COLO829 (cell line): ENCODE measurements at regions not wholly inside any gene's neighbourhood (a gene's known extent, or its start where the extent isn't known, plus 50 kb on each side); places are given as distances from the start of the nearest gene placed in this dataset.
"Not testable (repeated sequence)": the region's sequence is repeated elsewhere in the genome, so short reads cannot be mapped to it uniquely, and the experiment has no call there.

Experiments
- DNase-seq: peaks from one replicate; pipeline ENCODE4 v3.0.0; 2012; ENCODE audit warnings: low spot score

GRCh38 chr21:15616864-15617574 is 112.8 kb upstream of the USP25 start:
- no peak for DNase-seq

GRCh38 chr21:15617964-15618363 is 111.8 kb upstream of the USP25 start:
- DNase-seq = peak; percentile 27

- DNase-seq = no peak
Observed at GRCh38 chr21:15620892-15621291, 108.9 kb upstream of the USP25 start.

- DNase-seq = no peak
Observed at GRCh38 chr21:15624646-15625045, 105.1 kb upstream of the USP25 start.

GRCh38 chr21:15625363-15625762 is 104.4 kb upstream of the USP25 start:
- no peak for DNase-seq

GRCh38 chr21:15626031-15626430 is 103.8 kb upstream of the USP25 start:
- DNase-seq = no peak

GRCh38 chr21:15627011-15627410 is 102.8 kb upstream of the USP25 start:
- DNase-seq = no peak

GRCh38 chr21:15627823-15628222 is 102.0 kb upstream of the USP25 start:
- no peak for DNase-seq

- DNase-seq = no peak
Observed at GRCh38 chr21:15631342-15631741, 98.4 kb upstream of the USP25 start.

GRCh38 chr21:15634541-15634940 is 95.2 kb upstream of the USP25 start:
- DNase-seq = not testable (repeated sequence)

GRCh38 chr21:15638856-15639549 is 90.8 kb upstream of the USP25 start:
- no peak for DNase-seq

GRCh38 chr21:15640113-15640512 is 89.7 kb upstream of the USP25 start:
- DNase-seq = not testable (repeated sequence)

- DNase-seq = no peak
Observed at GRCh38 chr21:15644489-15644888, 85.3 kb upstream of the USP25 start.

GRCh38 chr21:15645830-15646229 is 84.0 kb upstream of the USP25 start:
- DNase-seq = no peak

GRCh38 chr21:15650735-15651134 is 79.0 kb upstream of the USP25 start:
- no peak for DNase-seq

- no peak for DNase-seq
Observed at GRCh38 chr21:15651172-15651571, 78.6 kb upstream of the USP25 start.

GRCh38 chr21:15653710-15654109 is 76.1 kb upstream of the USP25 start:
- no peak for DNase-seq

- DNase-seq = no peak
Observed at GRCh38 chr21:15654171-15654570, 75.6 kb upstream of the USP25 start.

- DNase-seq = no peak
Observed at GRCh38 chr21:15659753-15660422, 69.9 kb upstream of the USP25 start.

- DNase-seq = no peak
Observed at GRCh38 chr21:15660423-15660804, 69.4 kb upstream of the USP25 start.

- DNase-seq = no peak
Observed at GRCh38 chr21:15667010-15667409, 62.8 kb upstream of the USP25 start.

- DNase-seq = no peak
Observed at GRCh38 chr21:15667819-15668218, 62.0 kb upstream of the USP25 start.

GRCh38 chr21:15669247-15669646 is 60.5 kb upstream of the USP25 start:
- DNase-seq = no peak
